Hepatocyte (in vitro differentiated cells): ENCODE measurements at regions not wholly inside any gene's neighbourhood (a gene's known extent, or its start where the extent isn't known, plus 50 kb on each side); places are given as distances from the start of the nearest gene placed in this dataset.

Experiments
- DNase-seq: peaks from one replicate; pipeline ENCODE4 v3.0.0-alpha.2; 2016; ENCODE audit warnings: low spot score
- H2AFZ ChIP-seq: fragments of 200-600 bp; sonication (generic); 2 replicates; pipeline ENCODE4 v1.6.0; 2016; ENCODE audit warnings: antibody characterized with exemption, mild to moderate bottlenecking
- H3K27ac ChIP-seq: fragments of 200-600 bp; sonication (generic); 2 replicates; pipeline ENCODE4 v1.5.1; 2016; ENCODE audit warnings: mild to moderate bottlenecking
- H3K27me3 ChIP-seq: fragments of 200-600 bp; sonication (generic); 2 replicates; pipeline ENCODE4 v1.6.1; 2016
- H3K36me3 ChIP-seq: fragments of 200-600 bp; sonication (generic); replicated peaks from 2 replicates; pipeline ENCODE4 v1.5.1; 2016; ENCODE audit warnings: low read depth; ENCODE audit not compliant: insufficient read depth
- H3K4me1 ChIP-seq: fragments of 200-600 bp; sonication (generic); 2 replicates; pipeline ENCODE4 v1.5.1; 2016; ENCODE audit warnings: mild to moderate bottlenecking, moderate library complexity; ENCODE audit not compliant: insufficient read depth
- H3K4me2 ChIP-seq: fragments of 200-600 bp; sonication (generic); 2 replicates; pipeline ENCODE4 v1.6.0; 2016
- H3K4me3 ChIP-seq: fragments of 200-600 bp; sonication (generic); 2 replicates; pipeline ENCODE4 v1.5.1; 2016; ENCODE audit warnings: mild to moderate bottlenecking
- H3K79me2 ChIP-seq: fragments of 200-600 bp; sonication (generic); 2 replicates; pipeline ENCODE4 v1.6.0; 2017; ENCODE audit warnings: mild to moderate bottlenecking
- H3K9me2 ChIP-seq: fragments of 200-600 bp; sonication (generic); replicated peaks from 2 replicates; pipeline ENCODE4 v1.6.0; 2017; ENCODE audit warnings: mild to moderate bottlenecking; ENCODE audit not compliant: insufficient read depth
- H3K9me3 ChIP-seq: fragments of 200-600 bp; sonication (generic); 2 replicates; pipeline ENCODE4 v1.5.1; 2016; ENCODE audit warnings: low read depth, mild to moderate bottlenecking
- H4K20me1 ChIP-seq: fragments of 200-600 bp; sonication (generic); 2 replicates; pipeline ENCODE4 v1.6.0; 2016; ENCODE audit warnings: mild to moderate bottlenecking; ENCODE audit not compliant: insufficient read depth, poor library complexity, severe bottlenecking
- EZH2 ChIP-seq: fragments of 200-600 bp; sonication (generic); IDR thresholded peaks from 2 replicates; pipeline ENCODE4 v1.6.1; 2016; ENCODE audit warnings: antibody characterized with exemption, mild to moderate bottlenecking, borderline replicate concordance
- EZH2phosphoT487 ChIP-seq: fragments of 200-600 bp; sonication (generic); IDR thresholded peaks from one replicate; pipeline ENCODE4 v1.6.1; 2018; ENCODE audit warnings: antibody characterized with exemption, mild to moderate bottlenecking, low read depth, moderate library complexity; ENCODE audit not compliant: unreplicated experiment, severe bottlenecking
- WGBS: methylation state at CpG from one replicate; pipeline ENCODE4 v1.1.6; 2016; ENCODE audit warnings: low lambda C conversion rate; ENCODE audit errors: missing lambda C conversion rate; 5-methylcytosine and 5-hydroxymethylcytosine counted together
- TF ChIP-seq, protein P1 (sequence below): fragments of 200-600 bp; sonication (generic); IDR thresholded peaks from 2 replicates; pipeline ENCODE4 v1.5.1; 2016; ENCODE audit warnings: antibody characterized with exemption, mild to moderate bottlenecking; ENCODE audit not compliant: poor library complexity

DNA sequence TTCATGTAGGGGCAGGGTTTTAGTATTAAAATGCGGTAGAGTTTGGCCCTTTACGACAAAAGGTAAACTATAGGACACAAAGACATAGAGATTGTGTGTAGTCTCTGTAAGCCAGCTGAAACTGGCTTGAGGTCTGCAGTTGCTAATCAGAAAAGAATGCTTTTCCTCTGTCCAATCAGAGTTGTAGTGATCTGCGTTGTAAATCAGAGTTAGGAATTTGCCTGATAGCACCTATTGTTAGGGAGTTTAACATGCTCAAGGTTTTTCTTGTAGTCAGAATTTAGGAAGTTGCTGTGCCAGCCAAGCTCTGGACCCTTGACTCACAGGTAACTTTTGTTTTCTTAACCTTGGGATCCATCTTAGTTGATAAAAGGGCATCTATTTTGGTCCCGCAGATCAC lies 61.2 kb upstream of the VTCN1 start:
- H3K4me3 ChIP-seq, result no peak overlapping the region
- TF ChIP-seq EZH2 (no peak), EZH2phosphoT487 (no peak)
- TF ChIP-seq, protein P1, sequence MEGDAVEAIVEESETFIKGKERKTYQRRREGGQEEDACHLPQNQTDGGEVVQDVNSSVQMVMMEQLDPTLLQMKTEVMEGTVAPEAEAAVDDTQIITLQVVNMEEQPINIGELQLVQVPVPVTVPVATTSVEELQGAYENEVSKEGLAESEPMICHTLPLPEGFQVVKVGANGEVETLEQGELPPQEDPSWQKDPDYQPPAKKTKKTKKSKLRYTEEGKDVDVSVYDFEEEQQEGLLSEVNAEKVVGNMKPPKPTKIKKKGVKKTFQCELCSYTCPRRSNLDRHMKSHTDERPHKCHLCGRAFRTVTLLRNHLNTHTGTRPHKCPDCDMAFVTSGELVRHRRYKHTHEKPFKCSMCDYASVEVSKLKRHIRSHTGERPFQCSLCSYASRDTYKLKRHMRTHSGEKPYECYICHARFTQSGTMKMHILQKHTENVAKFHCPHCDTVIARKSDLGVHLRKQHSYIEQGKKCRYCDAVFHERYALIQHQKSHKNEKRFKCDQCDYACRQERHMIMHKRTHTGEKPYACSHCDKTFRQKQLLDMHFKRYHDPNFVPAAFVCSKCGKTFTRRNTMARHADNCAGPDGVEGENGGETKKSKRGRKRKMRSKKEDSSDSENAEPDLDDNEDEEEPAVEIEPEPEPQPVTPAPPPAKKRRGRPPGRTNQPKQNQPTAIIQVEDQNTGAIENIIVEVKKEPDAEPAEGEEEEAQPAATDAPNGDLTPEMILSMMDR, result no peak
- H3K27me3 ChIP-seq, result no peaks in the 10 kb centered on the region
- H3K27ac ChIP-seq, result peak overlapping the region; percentile 66
- H3K4me2 ChIP-seq, result no peak overlapping the region
- 56% methylated on average over 4 of the region's 4 CpGs for WGBS
- H3K4me1 ChIP-seq, result peaks cover 16% of the 10 kb centered on the region
- no peaks in the 10 kb centered on the region for H3K9me2 ChIP-seq
- peak; percentile 23 for DNase-seq
- H2AFZ ChIP-seq, result no peak overlapping the region
- no peaks in the 10 kb centered on the region for H4K20me1 ChIP-seq
- no peaks in the 10 kb centered on the region for H3K9me3 ChIP-seq
- no peaks in the 10 kb centered on the region for H3K79me2 ChIP-seq
- H3K36me3 ChIP-seq, result no peaks in the 10 kb centered on the region

DNA sequence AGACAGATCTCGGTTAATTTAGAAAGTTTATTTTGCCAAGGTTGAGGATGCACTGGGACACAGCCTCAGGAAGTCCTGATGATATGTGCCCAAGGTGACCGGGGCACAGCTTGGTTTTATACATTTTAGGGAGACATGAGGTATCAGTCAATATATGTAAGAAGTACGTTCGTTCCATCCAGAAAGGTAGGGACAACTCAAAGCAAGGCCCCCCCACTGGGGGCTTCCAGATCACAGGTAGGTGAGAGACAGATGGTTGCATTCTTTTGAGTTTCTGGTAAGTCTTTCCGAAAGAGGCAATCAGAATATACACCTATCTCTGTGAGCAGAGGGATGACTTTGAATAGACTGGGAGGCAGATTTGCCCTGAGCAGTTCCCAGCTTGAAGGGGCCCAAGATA lies 60.4 kb upstream of the VTCN1 start:
- Histone ChIP-seq H3K79me2 (no peaks in the 10 kb centered on the region), H3K4me1 (peaks cover 16% of the 10 kb centered on the region), H4K20me1 (no peaks in the 10 kb centered on the region), H2AFZ (no peak overlapping the region), H3K4me2 (no peak overlapping the region), H3K27ac (peak overlapping the region; percentile 66), H3K27me3 (no peaks in the 10 kb centered on the region), H3K9me2 (no peaks in the 10 kb centered on the region), H3K9me3 (no peaks in the 10 kb centered on the region), H3K36me3 (no peaks in the 10 kb centered on the region), H3K4me3 (no peak overlapping the region)
- WGBS, result 87% methylated on average over 5 of the region's 5 CpGs
- DNase-seq, result no peak
- TF ChIP-seq, protein P1, result no peak
- TF ChIP-seq EZH2 (no peak), EZH2phosphoT487 (no peak)

DNA sequence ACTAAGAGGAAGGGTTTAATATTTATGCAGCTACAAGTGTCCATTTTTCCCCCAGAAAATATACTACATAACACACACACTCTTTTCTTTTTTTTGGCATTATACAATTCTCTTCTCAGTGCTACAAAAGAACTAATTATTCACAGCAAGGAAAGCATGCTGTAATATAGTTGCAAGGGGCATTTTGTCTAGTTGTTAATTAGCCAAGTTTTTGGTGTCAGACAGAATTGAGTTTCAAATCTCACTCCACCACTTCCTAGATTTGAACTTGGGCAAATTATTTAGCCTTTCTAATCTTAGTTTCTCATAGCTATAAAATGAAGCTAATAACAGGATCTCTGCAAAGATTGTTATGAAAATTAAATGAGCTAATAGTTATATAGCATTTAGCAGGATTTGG lies 60.0 kb upstream of the VTCN1 start:
- Histone ChIP-seq H3K4me1 (peaks cover 16% of the 10 kb centered on the region), H2AFZ (no peak overlapping the region), H4K20me1 (no peaks in the 10 kb centered on the region), H3K9me2 (no peaks in the 10 kb centered on the region), H3K36me3 (no peaks in the 10 kb centered on the region), H3K27ac (no peak overlapping the region), H3K79me2 (no peaks in the 10 kb centered on the region), H3K9me3 (no peaks in the 10 kb centered on the region), H3K4me3 (no peak overlapping the region), H3K4me2 (no peak overlapping the region), H3K27me3 (no peaks in the 10 kb centered on the region)
- TF ChIP-seq EZH2 (no peak), EZH2phosphoT487 (no peak)
- TF ChIP-seq, protein P1, result no peak
- no peak for DNase-seq
